GM21786 (cell line): ENCODE measurements at regions not wholly inside any gene's neighbourhood (a gene's known extent, or its start where the extent isn't known, plus 50 kb on each side); places are given as distances from the start of the nearest gene placed in this dataset.

Experiments used
- ATAC-seq: cut with Tn5 transposase; IDR thresholded peaks from one replicate; pipeline ENCODE4 v1.9.1; 2021; ENCODE audit not compliant: unreplicated experiment

DNA sequence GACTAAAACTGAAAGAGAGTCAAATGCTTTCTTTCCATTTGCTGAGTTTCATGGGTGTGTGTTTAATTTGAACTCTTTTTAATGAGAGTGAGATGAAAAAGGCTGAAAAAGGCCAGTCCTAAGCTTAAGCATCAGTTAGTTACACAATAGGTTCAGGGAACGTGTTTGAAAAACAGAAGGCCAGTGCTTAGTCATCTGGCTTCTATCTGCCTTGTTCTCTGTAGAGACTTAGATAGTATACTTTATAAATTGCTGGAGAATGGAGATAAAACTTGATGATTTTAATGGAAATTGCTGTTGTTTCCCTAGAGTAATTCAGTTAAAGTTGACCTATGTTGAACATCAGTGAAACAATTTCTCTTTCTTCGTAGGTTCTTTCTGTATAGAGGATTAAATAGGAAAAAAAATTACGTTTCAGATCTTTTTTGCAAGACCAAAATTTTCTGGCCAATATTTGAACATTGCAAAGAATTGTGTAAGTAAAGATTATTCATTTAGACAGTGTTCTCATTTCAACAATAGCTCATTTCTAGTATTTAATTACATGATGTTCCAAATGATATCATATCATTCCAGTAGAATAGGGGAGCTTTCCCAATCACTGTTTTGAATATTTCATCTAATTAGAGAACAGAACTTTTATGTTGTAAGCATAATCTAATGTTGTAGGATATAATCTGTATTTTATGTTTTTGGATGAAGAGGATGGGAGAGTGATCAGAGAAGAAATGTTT, 1088.8 kb downstream of the ADGRL3 start:
- no peak for ATAC-seq

DNA sequence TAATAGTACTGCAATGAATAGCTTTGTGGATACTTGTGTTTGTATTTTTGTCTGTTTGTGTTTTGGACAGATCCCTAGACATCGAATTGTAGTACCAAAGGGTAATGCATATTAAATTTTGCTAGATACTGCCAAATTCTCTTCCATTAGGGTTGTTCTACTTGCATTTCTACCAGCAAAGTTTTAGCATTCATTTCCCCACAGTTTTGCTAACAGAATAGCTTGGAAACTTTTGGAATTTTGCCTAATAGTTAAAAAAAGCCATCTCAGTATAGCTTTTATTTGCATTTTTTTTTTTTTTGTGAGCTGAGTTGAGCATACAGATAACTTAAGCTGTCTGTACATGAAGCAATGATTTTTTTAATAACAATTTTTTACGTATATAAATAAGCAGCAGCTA, 1084.9 kb downstream of the ADGRL3 start:
- ATAC-seq = no peak

GRCh38 chr4:62279689-62280088, 1079.6 kb downstream of the ADGRL3 start:
- ATAC-seq = no peak

DNA sequence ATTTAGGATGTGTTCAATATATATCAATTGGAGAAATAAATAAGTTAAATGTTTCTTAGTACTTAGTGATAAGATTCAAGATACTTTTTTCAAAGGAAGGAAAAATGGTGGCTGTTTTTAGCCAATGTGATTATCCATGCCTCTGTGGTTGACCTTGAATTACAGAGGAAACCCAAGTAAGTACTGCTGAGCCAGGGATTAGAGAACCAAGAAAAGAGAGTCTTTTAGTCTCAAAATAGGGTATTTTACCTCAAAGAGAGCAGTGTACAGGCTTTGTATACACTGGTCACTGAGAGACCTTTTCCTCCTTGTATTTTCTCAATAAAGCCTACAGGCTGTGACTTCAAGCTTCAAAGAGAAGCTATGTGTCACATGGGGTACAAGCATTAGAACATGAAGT, 1075.3 kb downstream of the ADGRL3 start:
- ATAC-seq = no peak

GRCh38 chr4:62274782-62275181, 1074.7 kb downstream of the ADGRL3 start:
- no peak for ATAC-seq

DNA sequence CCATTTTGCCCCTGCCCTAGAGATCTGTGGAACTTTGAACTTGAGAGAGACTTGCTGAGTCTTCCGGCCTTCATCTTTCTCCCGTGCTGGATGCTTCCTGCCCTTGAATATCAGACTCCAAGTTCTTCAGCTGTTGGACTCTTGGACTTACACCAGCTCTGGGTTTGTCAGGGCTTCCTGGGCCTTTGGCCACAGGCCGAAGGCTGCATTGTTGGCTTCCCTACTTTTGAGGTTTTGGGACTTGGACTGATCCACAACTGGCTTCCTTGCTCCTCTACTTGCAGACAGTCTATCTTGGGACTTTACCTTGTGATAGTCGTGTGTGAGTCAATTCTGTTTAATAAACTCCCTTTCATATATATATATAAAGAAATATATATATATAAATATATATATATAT, 1071.0 kb downstream of the ADGRL3 start:
- ATAC-seq = no peak

GRCh38 chr4:62269918-62270317, 1069.8 kb downstream of the ADGRL3 start:
- ATAC-seq = no peak

DNA sequence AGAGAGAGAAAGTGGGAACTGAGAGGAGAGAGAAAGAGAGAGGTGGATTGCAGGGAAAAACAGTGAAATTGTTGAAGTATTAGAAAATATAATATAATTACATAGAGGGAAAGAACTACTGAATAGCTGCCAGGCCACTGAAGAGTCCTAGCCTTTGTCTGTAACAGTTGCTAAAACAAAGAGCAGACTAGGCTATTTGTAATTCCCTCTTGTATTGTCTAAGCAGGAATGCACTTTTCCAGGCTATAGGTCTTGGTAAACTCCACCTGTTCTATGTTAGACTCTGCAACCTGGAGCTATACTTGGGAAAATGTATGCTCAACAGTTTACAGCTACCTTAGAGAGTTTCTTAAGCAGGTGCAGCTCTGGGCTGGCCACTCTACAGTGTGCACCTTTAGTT, 1063.3 kb downstream of the ADGRL3 start:
- ATAC-seq = no peak

- ATAC-seq = no peak
Observed at GRCh38 chr4:62262676-62263075, 1062.5 kb downstream of the ADGRL3 start.

- ATAC-seq = no peak
Observed at GRCh38 chr4:62260254-62260653, 1060.1 kb downstream of the ADGRL3 start.

GRCh38 chr4:62256479-62256878, 1056.4 kb downstream of the ADGRL3 start:
- no peak for ATAC-seq

DNA sequence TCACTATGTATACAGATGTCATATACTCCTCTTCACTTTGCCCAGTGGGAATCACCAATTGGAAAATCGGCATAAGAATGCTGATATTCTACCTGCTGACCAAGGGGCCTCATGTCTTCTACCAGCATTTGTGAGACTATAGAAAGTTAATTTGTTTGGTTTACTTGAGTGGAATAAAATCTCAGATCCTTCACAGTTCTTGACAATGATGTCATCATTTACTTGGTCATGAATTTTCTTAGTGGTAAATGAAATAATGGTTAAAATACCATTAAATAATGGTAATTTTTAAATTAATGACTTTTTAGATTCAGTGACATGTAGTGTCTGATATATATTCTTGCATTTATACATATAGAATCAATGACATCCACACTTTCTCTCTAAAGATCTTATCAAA, 1052.6 kb downstream of the ADGRL3 start:
- ATAC-seq = no peak

DNA sequence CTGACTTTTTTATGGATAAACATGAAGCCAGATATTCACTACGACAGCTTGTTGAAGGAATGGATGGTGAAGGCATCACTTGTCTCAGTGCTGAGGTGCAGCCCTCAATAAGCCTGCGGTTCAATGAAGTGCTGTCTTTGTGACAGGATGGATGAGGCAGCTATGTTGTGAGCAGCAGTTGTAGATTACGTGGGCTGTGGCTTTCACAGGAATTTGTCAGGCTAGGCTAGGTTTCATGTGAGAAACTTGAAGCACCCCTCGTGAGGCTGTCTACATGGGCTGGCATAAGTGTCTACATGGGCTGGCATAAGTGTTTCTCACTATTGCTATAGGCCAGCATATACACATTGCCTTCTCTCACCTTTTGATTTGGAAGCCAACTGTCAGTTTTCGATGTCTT, 1050.0 kb downstream of the ADGRL3 start:
- no peak for ATAC-seq

DNA sequence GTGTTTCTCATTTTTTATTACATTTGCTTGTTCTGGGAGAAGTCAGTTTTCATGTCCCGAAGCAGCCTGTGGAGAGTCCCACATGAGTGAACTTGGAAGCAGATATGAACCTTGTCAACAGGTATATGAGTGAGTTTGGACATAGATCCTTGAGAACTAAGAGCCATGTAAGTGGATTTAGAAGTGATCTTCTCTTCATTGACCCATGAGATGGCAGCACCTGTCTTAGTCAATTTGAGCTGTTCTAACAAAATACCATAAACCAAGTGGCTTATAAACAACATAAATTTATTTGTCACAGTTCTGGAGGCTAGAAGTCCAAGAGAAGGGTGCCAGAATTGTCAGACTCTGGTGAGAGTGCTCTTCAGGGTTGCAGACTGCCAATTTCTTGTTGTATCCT, 1043.8 kb downstream of the ADGRL3 start:
- no peak for ATAC-seq

- ATAC-seq = no peak
Observed at GRCh38 chr4:62235911-62236310, 1035.8 kb downstream of the ADGRL3 start.

DNA sequence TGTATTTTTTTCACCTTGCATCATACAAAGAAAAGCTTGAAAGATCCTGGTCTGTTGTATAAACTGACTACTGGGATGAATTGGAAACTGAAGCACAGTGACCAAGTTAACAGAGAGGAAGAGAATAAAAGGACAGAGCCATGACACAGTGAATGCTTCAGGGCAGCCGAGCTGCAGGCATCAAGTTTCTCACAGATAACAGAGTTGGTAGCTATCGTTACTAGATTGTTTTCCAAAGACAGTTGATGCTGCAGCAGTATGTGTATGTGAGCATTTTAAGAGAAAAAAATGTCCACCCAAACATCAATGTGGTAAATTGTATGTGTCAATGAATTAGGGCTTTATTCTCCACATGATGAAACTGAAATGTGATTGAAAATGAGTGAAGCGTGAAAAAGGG, 1032.7 kb downstream of the ADGRL3 start:
- ATAC-seq = no peak

DNA sequence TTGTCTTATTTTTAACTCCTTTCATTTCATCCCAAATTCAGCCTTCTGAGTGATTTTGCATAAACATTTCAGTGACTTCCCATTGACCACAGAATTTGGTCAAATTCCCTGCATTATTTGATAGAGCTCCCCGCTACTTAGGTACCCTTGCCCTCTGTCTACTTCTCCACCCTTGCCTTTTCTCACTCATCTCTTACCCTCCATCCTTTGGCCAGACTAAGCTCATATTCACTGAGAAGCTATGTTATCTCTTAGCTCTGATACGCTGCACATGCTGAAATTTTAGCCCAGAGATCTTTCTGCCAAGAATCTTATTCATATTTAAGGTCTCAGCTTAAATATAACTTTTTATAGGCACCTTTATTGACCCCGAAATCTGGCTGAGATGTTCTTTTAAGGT, 1031.9 kb downstream of the ADGRL3 start:
- ATAC-seq = no peak

DNA sequence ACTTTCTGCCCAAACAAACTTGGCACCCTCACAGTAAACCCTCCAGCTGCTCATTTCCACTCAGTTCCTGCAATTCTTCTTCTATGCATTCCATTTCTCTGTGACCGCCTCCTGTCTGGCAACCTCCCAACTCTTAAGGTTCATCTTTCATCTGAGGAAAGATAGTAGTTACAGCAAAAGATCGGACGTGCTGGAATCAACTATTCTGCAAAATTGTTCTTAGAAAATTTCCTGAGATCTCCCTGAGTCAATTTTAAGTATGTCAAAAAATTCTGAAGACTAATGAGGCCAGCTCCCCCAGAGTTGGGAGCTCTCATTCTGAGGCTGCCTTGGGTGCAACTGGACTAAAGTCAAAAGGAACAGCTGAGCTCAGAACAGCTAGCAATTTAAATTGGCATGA, 1026.0 kb downstream of the ADGRL3 start:
- no peak for ATAC-seq

DNA sequence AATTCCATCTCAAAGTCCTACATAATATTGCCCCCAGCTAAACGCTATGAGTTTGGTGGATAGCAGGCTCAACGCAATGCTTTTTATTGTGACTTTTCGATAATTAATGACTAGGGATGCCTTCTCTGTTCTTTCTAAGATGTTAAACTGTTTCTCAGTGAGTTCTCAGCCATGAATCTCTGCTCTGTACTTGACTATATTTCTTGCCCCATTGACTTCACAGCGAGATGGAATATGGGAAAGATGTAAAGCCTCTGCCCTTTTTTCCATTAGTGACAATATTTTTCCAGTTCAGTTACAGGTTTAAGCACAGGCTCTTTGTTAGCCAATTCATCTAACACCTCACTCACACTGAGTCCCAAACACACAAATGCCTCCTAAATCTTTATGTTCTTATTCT, 1022.0 kb downstream of the ADGRL3 start:
- ATAC-seq = no peak

- no peak for ATAC-seq
Observed at GRCh38 chr4:62210486-62210885, 1010.4 kb downstream of the ADGRL3 start.

DNA sequence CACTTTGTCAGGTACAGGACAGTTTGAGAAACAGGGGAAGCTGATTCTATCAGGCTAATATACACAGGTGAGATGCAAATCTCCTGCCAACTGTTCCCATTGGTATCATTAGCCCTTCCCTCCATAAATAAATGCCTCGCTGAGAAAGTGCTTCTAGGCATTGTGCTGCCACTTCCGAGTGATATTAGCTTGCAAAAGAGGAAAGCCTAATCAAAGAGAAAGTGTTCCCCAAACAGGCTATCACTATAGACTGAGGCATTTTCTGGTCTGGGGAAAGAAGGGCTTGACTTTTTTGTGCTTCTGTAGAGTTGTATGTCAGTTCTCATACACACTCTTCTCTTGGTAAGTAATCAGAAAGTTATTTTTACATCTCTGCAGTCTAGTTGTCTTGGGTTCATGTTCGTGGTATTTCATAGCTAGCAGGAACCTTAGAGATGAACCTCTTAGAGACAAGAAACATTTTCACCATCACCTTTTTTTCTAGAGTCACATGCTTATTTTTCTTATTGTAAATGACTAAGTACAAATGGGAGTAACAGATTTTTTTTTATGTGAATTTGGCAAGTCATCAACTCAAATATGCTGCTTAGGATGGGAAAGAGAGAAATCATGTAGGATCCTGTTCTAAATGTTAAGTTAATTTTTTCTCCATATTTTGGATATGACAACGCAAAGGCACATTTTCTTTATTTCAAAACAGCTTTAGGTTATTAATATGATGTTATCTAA, 1009.8 kb downstream of the ADGRL3 start:
- no peak for ATAC-seq

DNA sequence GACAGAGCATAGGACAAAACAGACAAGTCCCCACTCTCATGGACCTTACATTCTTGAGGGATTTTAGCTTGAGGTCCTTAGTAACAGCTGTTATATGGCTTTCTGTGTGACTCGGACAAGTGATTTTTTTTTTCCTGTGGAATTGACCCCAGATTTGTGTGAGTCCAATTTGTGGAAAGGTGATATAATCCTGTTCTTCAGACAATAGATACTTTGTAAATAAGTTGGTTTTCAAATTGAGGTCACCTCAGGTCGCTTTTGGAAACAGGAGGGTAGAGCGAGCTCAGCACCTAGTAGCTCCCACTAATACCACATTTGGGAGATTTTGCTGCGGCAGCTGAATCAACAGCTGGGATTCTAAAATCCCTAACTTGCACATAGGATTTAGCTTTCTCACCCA, 1008.8 kb downstream of the ADGRL3 start:
- ATAC-seq = no peak

DNA sequence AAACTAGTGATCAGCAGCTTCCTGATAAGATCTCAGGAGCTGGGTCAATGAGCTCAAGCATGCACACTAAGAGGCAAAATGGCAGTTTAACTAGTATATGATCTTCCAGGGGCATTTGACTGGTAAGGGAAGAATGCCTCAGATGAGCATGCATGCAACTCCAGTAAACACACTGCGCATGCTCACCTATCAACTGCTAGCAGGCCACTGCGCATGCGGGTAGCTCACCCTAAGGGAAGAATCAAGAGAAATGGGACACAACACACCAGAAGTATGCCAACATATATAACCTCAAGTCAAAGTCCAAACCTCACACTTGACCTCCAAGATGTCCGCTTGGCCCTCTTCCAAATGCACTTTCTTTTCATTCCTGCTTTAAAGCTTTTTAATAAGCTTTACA, 1004.0 kb downstream of the ADGRL3 start:
- no peak for ATAC-seq
